ENCODE measurements at regions not wholly inside any gene's neighbourhood (a gene's known extent, or its start where the extent isn't known, plus 50 kb on each side); places are given as distances from the start of the nearest gene placed in this dataset.
A peak's percentile ranks its signal among the peaks of the same experiment; 100 is the strongest.
"Not testable (repeated sequence)": the region's sequence is repeated elsewhere in the genome, so short reads cannot be mapped to it uniquely, and the experiment has no call there.

DNA sequence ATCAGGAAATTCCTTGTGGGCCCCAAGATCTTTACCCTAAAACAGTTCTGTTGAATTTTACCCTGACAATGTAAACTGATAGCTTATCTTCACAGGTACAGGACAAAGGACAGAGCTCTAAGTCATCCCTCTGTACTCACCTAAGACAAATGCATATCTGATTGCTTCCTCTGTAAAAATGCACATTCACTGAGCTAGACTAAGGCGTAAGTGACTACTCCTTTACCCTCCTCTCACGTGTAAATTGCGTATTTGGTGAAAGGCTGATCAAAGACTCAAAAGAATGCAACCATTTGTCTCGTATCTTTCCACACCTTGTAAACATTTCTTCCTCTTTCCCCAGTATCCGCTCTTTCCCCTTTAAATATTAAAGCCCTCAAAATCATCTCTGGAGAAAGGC is 80.6 kb upstream of the LRCH1 start:
- intact Hi-C loops (cut with micrococcal nuclease) = no loop called here
- ATAC-seq (no peak), DNase-seq (no peak)
- CTCF ChIA-PET = interaction anchor here (1.5 kb wide), 1 partner anchor 248 kb away, joined by 4 read pairs; no protein-coding TSS in a partner anchor
- Mint-ChIP-seq H3K27me3 (no peaks in the 10 kb centered on the region), H3K27ac (no peak overlapping the region), H3K9me3 (no peaks in the 10 kb centered on the region), H3K36me3 (ENCODE audit: low read depth) (no peaks in the 10 kb centered on the region), H3K4me1 (ENCODE audit: low read depth) (no peaks in the 10 kb centered on the region), H3K4me3 (no peak overlapping the region)
- POLR2A ChIA-PET = no interaction called here
- TF ChIP-seq CTCF (IDR thresholded peaks at IDR 0.05) = no peak

GRCh38 chr13:46469699-46470098 is 82.6 kb upstream of the RUBCNL start:
- CTCF ChIA-PET; POLR2A ChIA-PET; H3K4me1 Mint-ChIP-seq (ENCODE audit: low read depth); DNase-seq; H3K36me3 Mint-ChIP-seq (ENCODE audit: low read depth); ATAC-seq; H3K4me3 Mint-ChIP-seq; H3K27me3 Mint-ChIP-seq; H3K9me3 Mint-ChIP-seq; H3K27ac Mint-ChIP-seq; intact Hi-C loops (cut with micrococcal nuclease): not testable (repeated sequence)

GRCh38 chr13:46468570-46469463 is 81.8 kb upstream of the RUBCNL start:
- Mint-ChIP-seq H3K4me3 (no peak overlapping the region), H3K4me1 (ENCODE audit: low read depth) (no peaks in the 10 kb centered on the region), H3K27ac (no peak overlapping the region), H3K36me3 (ENCODE audit: low read depth) (no peaks in the 10 kb centered on the region), H3K9me3 (no peaks in the 10 kb centered on the region), H3K27me3 (no peaks in the 10 kb centered on the region)
- POLR2A ChIA-PET = no interaction called here
- no peak for DNase-seq
- no peak for ATAC-seq
- CTCF ChIA-PET = no interaction called here
- intact Hi-C loops (cut with micrococcal nuclease) = no loop called here
- no peak for TF ChIP-seq CTCF (IDR thresholded peaks at IDR 0.05)

DNA sequence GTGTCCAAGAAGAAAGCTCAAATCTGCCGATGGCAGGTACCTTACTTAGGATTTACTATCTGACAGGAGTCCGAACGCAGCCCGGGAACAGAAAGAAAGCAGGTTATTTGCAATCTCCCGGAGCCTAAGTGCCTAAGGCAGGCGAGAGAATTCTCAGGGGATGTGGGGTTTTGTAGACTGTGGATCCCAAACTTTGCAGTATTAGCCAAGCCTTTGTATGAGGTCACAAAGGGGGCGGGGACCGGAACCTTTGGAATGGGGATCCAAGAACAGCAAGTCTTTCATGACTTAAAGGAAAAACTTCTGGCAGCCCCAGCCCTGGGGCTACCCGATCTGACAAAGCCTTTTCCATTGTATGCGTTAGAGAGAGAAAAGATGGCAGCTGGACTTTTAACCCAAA is 80.6 kb upstream of the RUBCNL start:
- H3K4me3 Mint-ChIP-seq; H3K36me3 Mint-ChIP-seq (ENCODE audit: low read depth); POLR2A ChIA-PET; ATAC-seq; H3K4me1 Mint-ChIP-seq (ENCODE audit: low read depth); DNase-seq; H3K9me3 Mint-ChIP-seq; H3K27ac Mint-ChIP-seq; intact Hi-C loops (cut with micrococcal nuclease); H3K27me3 Mint-ChIP-seq; CTCF ChIA-PET: not testable (repeated sequence)

DNA sequence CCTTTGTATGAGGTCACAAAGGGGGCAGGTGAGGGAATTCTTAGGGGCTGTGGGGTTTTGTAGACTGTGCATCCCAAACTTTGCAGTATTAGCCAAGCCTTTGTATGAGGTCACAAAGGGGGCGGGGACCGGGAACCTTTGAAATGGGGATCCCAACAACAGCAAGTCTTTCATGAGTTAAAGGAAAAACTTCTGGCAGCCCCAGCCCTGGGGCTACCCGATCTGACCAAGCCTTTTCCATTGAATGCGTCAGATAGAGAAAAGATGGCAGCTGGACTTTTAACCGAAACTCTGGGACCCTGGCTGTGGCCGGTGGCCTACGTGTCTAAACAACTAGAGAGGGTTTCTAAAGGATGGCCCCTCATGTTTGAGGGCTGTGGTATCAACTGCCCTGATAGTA is 79.0 kb upstream of the RUBCNL start:
- H3K27ac Mint-ChIP-seq; H3K36me3 Mint-ChIP-seq (ENCODE audit: low read depth); CTCF ChIA-PET; H3K4me3 Mint-ChIP-seq; POLR2A ChIA-PET; ATAC-seq; H3K4me1 Mint-ChIP-seq (ENCODE audit: low read depth); DNase-seq; H3K27me3 Mint-ChIP-seq; intact Hi-C loops (cut with micrococcal nuclease); H3K9me3 Mint-ChIP-seq: not testable (repeated sequence)

- H3K4me3 Mint-ChIP-seq = no peak overlapping the region
- DNase-seq (no peak), ATAC-seq (no peak)
- TF ChIP-seq CTCF (IDR thresholded peaks at IDR 0.05) = no peak
- H3K4me1 Mint-ChIP-seq (ENCODE audit: low read depth) = no peaks in the 10 kb centered on the region
- no peak overlapping the region for H3K27ac Mint-ChIP-seq
- peaks cover 3% of the 10 kb centered on the region for H3K27me3 Mint-ChIP-seq
- ChIA-PET POLR2A (no interaction called here), CTCF (no interaction called here)
- H3K9me3 Mint-ChIP-seq = peaks cover 3% of the 10 kb centered on the region
- H3K36me3 Mint-ChIP-seq (ENCODE audit: low read depth) = no peaks in the 10 kb centered on the region
- intact Hi-C loops (cut with micrococcal nuclease) = loop anchor here (2.0 kb wide), 1 partner anchor 13 kb away; no protein-coding TSS in a partner anchor
Observed at GRCh38 chr13:46463719-46464118, 76.7 kb upstream of the RUBCNL start.

- H3K4me3 Mint-ChIP-seq; ATAC-seq; DNase-seq; H3K4me1 Mint-ChIP-seq (ENCODE audit: low read depth); POLR2A ChIA-PET; CTCF ChIA-PET; H3K27me3 Mint-ChIP-seq; H3K27ac Mint-ChIP-seq; intact Hi-C loops (cut with micrococcal nuclease); H3K36me3 Mint-ChIP-seq (ENCODE audit: low read depth); H3K9me3 Mint-ChIP-seq: not testable (repeated sequence)
Observed at GRCh38 chr13:46460223-46460622, 73.2 kb upstream of the RUBCNL start.

- DNase-seq; H3K4me1 Mint-ChIP-seq (ENCODE audit: low read depth); ATAC-seq; H3K27me3 Mint-ChIP-seq; POLR2A ChIA-PET; H3K27ac Mint-ChIP-seq; H3K9me3 Mint-ChIP-seq; CTCF ChIA-PET; H3K4me3 Mint-ChIP-seq; intact Hi-C loops (cut with micrococcal nuclease); H3K36me3 Mint-ChIP-seq (ENCODE audit: low read depth): not testable (repeated sequence)
Observed at GRCh38 chr13:46457255-46457654, 70.2 kb upstream of the RUBCNL start.

DNA sequence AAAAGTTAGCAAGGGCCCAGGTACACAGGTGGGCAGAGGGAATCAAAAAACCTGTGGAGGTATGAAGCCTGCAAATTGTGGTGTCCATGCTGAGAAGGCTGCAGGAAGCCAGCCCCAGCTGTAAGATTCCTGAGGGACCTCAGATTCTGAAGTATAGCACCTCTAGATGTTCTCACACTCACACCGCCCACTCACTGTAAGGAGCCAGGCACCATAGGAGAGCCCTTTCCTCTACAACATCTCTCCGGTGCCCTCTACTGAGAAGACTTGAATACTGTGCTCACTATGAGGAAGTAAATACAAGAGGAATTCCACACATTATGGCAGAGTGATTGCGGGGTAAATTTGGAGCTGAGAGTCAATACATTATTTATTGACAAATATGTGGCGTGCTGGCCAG is 68.9 kb upstream of the RUBCNL start:
- intact Hi-C loops (cut with micrococcal nuclease); H3K36me3 Mint-ChIP-seq (ENCODE audit: low read depth); POLR2A ChIA-PET; H3K9me3 Mint-ChIP-seq; H3K4me1 Mint-ChIP-seq (ENCODE audit: low read depth); CTCF ChIA-PET; H3K4me3 Mint-ChIP-seq; H3K27ac Mint-ChIP-seq; H3K27me3 Mint-ChIP-seq: not testable (repeated sequence)
- peak; percentile 88 for ATAC-seq
- DNase-seq = peak; percentile 58

GRCh38 chr13:46451145-46451544 is 64.1 kb upstream of the RUBCNL start:
- CTCF ChIA-PET; H3K9me3 Mint-ChIP-seq; POLR2A ChIA-PET; H3K27me3 Mint-ChIP-seq; intact Hi-C loops (cut with micrococcal nuclease); H3K36me3 Mint-ChIP-seq (ENCODE audit: low read depth); H3K4me1 Mint-ChIP-seq (ENCODE audit: low read depth); DNase-seq; H3K27ac Mint-ChIP-seq; H3K4me3 Mint-ChIP-seq; ATAC-seq: not testable (repeated sequence)
